Stimulated activated CD4-positive, alpha-beta T cell treated with anti-CD3 and anti-CD28 coated beads, Interleukin-1b, Interleukin-23, amount 100 ng/mL, for 1 hour (primary cell): ENCODE measurements at regions not wholly inside any gene's neighbourhood (a gene's known extent, or its start where the extent isn't known, plus 50 kb on each side); places are given as distances from the start of the nearest gene placed in this dataset.

ENCODE experiments used
- DNase-seq, 2 donors: peaks; one replicate each; pipeline ENCODE4 v3.0.0-alpha.2; 2020; ENCODE audit warnings: low read depth in 2 of 2

- DNase-seq = no peak
Observed at GRCh38 chr3:116929505-116930222, 220.1 kb downstream of the TUSC7 start.

GRCh38 chr3:116930786-116931185 is 221.2 kb downstream of the TUSC7 start:
- DNase-seq = no peak

- no peak for DNase-seq
Observed at GRCh38 chr3:116939091-116939490, 229.5 kb downstream of the TUSC7 start.

DNA sequence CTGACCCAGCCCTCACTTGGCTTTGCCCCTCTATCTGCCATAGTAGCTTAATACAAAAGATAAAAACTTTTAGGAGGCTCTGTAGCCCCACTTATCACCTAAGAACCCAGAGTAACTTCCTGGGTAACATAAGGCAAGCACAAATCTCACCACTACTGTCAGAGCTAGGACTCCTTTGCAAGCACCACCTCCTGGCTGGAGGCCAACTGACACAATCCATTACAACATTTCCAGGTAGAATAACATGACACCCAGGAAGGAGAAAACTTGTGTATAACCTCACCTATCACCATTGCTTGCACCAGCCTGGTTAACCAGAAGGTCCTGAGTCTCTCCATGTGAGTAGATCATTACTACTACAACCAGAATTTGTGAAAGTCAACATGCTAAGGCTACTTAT is 230.0 kb downstream of the TUSC7 start:
- DNase-seq = no peak

GRCh38 chr3:116940719-116941118 is 231.1 kb downstream of the TUSC7 start:
- no peak for DNase-seq

DNA sequence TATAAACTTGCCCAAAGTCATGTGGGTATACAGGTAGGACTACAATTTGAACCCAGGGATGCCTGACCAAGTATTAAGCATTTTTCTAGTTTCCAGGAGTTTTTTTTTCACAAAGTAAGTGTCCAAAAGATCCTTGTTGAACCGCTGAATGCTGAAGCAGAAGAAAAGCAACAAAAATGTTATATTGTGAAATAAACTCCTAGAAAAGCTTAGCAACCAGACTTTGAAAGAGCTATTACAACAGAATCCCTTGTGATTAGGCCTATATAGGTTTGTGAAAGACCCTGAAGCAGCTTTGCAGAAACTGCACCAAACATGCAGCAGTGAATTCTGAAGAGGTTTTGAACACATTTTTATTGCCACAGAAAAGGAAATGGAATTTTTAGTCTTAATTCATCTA is 236.8 kb downstream of the TUSC7 start:
- no peak for DNase-seq

- no peak for DNase-seq
Observed at GRCh38 chr3:116947148-116947547, 237.6 kb downstream of the TUSC7 start.

GRCh38 chr3:116947809-116948208 is 238.2 kb downstream of the TUSC7 start:
- no peak for DNase-seq

DNA sequence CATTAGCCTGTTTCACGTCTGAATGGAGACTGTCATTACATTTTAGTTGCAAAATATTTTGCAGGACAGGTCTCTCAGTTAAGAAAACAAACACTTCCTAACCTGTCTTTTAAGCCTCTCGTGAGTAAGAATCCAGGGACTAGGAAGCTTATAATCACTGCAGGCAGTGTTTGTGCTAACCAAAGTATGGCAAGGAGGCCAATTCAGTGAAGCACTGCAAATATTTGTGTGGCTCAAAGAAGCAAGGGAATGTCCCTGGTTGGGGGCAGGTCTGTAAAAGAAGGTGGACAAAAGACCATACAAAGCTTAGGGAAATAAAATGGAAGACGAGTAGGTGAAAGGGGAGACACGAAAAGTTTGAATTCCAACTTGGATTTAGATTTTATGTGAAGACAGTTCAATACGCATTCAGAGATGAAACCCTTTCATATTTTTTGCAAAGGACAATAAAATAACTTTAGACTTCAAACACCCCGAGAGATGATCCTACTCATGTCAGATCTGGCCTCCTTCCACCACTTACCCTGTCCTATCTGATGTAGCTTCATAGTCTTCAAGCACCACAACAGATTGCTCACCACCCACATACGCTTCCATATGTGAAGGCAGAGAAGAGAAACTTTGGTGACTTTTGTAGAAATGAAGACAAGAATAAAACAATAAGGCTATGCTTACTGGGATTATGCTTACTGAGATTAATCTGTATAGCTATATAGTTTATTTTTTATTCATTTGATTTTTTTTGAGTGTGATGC is 240.9 kb downstream of the TUSC7 start:
- no peak for DNase-seq

DNA sequence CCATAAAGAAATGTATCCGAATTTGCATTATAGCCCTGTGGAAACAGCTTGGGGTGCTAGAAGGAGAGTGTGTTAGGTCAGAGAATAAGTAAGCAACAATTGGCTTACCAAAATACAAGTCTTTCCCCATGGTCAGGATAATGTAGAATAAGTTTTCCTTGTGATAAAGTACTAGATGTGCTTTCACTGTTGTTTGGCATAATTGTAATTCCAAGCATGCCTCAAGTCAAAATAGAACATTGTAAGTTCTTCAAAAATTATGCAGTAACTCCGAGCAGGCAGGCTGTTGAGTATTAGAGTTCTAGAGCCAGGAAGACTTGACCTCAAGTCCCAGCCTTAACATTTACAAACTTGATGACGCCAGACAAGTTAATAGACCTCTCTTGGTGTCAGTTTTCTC is 242.0 kb downstream of the TUSC7 start:
- no peak for DNase-seq

DNA sequence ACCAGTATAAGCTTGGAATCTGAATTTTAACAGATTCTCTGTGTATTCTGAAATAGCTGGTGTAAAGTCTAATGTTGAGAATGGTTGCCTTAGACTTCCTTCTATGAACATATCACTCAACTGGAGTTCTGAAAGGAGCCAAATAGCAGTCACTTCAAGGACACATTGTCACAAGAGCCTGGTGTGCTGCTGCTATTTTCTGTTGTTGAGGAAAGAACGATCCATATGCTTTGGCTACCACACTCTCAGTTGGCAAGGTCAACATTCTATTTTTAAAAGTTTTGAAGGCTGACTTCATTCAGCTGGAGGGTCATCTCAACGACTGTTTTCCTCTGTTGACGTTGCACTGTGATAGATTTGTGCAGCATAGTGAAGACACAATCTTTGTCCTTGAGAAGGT is 248.7 kb downstream of the TUSC7 start:
- no peak for DNase-seq

- DNase-seq = no peak
Observed at GRCh38 chr3:116961106-116961505, 251.5 kb downstream of the TUSC7 start.

- DNase-seq = no peak
Observed at GRCh38 chr3:116963802-116964201, 254.2 kb downstream of the TUSC7 start.

- no peak for DNase-seq
Observed at GRCh38 chr3:116966649-116967048, 257.1 kb downstream of the TUSC7 start.

GRCh38 chr3:116969135-116969534 is 259.6 kb downstream of the TUSC7 start:
- DNase-seq = no peak

- DNase-seq = no peak
Observed at GRCh38 chr3:116969646-116970045, 260.1 kb downstream of the TUSC7 start.

GRCh38 chr3:116971531-116971930 is 262.0 kb downstream of the TUSC7 start:
- no peak for DNase-seq

DNA sequence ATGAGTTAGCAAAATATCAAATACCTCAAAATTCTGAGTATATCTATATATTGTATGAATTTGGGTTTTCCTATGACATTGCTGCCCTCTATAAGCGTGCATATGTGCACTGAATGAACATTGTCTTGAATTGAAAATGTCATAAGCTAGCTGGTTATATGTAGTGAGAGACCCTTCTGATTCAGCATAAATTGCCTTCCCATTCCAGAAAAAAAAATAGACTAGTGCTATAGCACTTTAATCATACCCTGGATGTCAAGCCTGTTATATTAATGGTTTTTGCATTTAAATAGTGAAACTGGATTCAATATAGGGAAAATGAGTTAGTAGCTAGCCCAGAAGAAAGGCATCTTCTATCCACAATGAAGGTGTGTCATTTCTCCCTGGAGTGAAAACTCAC is 265.1 kb downstream of the TUSC7 start:
- no peak for DNase-seq

DNA sequence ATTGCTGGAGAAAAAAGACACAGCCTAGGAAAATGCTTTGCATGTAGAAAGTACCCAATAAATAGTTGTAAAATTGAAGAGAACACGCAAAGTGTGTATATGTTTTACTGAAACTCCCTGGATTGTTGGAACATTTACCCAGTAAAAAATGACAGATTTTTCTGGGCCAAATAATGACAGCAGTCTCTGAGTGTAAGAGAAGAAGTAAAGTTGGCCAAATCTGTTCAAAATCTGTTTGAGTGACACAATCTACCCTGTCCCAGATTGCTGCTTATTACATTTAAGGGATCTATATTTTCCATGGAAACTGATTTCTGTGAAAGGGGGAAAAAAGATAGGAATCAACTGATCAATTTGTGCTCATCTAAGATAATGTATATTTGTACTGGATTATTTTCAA is 267.9 kb downstream of the TUSC7 start:
- no peak for DNase-seq

GRCh38 chr3:116980099-116980498 is 270.5 kb downstream of the TUSC7 start:
- DNase-seq = no peak

GRCh38 chr3:116981089-116981488 is 271.5 kb downstream of the TUSC7 start:
- no peak for DNase-seq

GRCh38 chr3:116984301-116984700 is 274.7 kb downstream of the TUSC7 start:
- DNase-seq = no peak

- no peak for DNase-seq
Observed at GRCh38 chr3:116994351-116994879, 284.8 kb downstream of the TUSC7 start.
